ENCODE measurements at regions not wholly inside any gene's neighbourhood (a gene's known extent, or its start where the extent isn't known, plus 50 kb on each side); places are given as distances from the start of the nearest gene placed in this dataset.

DNA sequence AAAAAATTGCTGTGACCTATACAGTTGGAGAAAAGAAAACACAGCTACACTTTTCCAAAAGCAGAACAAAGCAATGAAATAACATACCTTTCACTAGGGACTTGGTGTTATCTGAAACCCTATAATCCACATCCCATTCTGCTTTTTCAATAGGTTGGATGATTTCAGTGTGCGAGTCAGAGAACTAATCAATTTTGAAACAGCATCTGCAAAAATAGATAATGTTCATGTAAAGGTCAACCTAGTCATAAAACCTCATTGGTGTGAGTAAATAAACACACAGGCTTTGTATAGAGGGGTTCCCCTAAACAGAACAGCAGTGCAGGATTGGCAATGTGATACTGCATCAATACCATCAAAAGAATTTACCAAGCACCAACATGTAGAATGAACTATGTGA is 173.0 kb upstream of the G2E3 start:
- no peaks in the 10 kb centered on the region for H3K4me1 Mint-ChIP-seq (ENCODE audit: unreplicated experiment)
- no peak overlapping the region for H3K27ac Mint-ChIP-seq (ENCODE audit: unreplicated experiment)
- no peaks in the 10 kb centered on the region for H3K9me3 Mint-ChIP-seq (ENCODE audit: unreplicated experiment)
- H3K27me3 Mint-ChIP-seq (ENCODE audit: unreplicated experiment), result no peaks in the 10 kb centered on the region
- TF ChIP-seq, protein P1, sequence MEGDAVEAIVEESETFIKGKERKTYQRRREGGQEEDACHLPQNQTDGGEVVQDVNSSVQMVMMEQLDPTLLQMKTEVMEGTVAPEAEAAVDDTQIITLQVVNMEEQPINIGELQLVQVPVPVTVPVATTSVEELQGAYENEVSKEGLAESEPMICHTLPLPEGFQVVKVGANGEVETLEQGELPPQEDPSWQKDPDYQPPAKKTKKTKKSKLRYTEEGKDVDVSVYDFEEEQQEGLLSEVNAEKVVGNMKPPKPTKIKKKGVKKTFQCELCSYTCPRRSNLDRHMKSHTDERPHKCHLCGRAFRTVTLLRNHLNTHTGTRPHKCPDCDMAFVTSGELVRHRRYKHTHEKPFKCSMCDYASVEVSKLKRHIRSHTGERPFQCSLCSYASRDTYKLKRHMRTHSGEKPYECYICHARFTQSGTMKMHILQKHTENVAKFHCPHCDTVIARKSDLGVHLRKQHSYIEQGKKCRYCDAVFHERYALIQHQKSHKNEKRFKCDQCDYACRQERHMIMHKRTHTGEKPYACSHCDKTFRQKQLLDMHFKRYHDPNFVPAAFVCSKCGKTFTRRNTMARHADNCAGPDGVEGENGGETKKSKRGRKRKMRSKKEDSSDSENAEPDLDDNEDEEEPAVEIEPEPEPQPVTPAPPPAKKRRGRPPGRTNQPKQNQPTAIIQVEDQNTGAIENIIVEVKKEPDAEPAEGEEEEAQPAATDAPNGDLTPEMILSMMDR (IDR thresholded peaks at IDR 0.05; ENCODE audit: unreplicated experiment), result no peak
- DNase-seq (ENCODE audit: low spot score), result no peak
- no peak overlapping the region for H3K4me3 Mint-ChIP-seq (ENCODE audit: unreplicated experiment)
- no peaks in the 10 kb centered on the region for H3K36me3 Mint-ChIP-seq (ENCODE audit: low read depth, unreplicated experiment)

GRCh38 chr14:30387871-30388270 is 171.1 kb upstream of the G2E3 start:
- no peaks in the 10 kb centered on the region for H3K27me3 Mint-ChIP-seq (ENCODE audit: unreplicated experiment)
- no peak overlapping the region for H3K27ac Mint-ChIP-seq (ENCODE audit: unreplicated experiment)
- no peaks in the 10 kb centered on the region for H3K9me3 Mint-ChIP-seq (ENCODE audit: unreplicated experiment)
- H3K4me3 Mint-ChIP-seq (ENCODE audit: unreplicated experiment), result no peak overlapping the region
- DNase-seq (ENCODE audit: low spot score), result no peak
- no peaks in the 10 kb centered on the region for H3K36me3 Mint-ChIP-seq (ENCODE audit: low read depth, unreplicated experiment)
- H3K4me1 Mint-ChIP-seq (ENCODE audit: unreplicated experiment), result no peaks in the 10 kb centered on the region
- TF ChIP-seq, protein P1 (IDR thresholded peaks at IDR 0.05; ENCODE audit: unreplicated experiment), result no peak

DNA sequence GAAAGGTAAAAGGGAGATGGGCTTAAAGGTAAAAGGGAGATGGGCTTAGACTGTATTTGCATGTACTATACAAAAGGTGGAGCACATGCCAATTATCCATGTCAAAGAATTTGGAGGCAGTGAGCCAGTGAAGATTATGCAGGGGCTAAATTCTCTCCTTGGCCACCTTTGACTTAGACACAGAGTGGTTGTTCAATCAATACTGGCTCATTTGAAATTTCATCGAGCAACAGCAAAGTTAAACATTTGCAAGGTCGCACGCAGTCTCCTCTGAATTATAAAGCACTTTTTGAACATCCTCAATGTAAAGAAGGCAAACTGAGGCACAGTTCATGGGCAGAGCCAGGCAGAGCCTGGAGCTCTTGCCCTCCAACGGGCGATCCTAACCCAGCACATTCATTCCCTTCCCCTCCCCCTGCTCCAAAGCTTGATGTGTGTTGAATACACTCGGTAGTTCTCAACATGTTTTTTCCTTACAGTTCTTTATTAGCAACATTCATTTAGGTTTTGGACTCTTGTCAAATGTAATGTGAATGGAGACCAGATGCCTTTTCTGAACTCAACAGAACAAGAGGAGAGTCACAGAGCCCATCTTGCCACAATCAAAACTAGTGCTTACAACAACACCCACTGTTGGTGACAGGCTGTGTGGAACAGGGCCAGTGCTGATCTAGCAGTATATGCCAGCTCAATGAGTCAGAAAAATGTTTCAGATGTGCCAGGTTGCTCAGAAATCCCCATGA is 169.7 kb upstream of the G2E3 start:
- Mint-ChIP-seq H3K27me3 (ENCODE audit: unreplicated experiment) (no peaks in the 10 kb centered on the region), H3K4me3 (ENCODE audit: unreplicated experiment) (no peak overlapping the region), H3K36me3 (ENCODE audit: low read depth, unreplicated experiment) (no peaks in the 10 kb centered on the region), H3K27ac (ENCODE audit: unreplicated experiment) (no peak overlapping the region), H3K4me1 (ENCODE audit: unreplicated experiment) (no peaks in the 10 kb centered on the region), H3K9me3 (ENCODE audit: unreplicated experiment) (no peaks in the 10 kb centered on the region)
- TF ChIP-seq, protein P1 (IDR thresholded peaks at IDR 0.05; ENCODE audit: unreplicated experiment), result no peak
- DNase-seq (ENCODE audit: low spot score), result no peak

GRCh38 chr14:30389877-30390385 is 169.0 kb upstream of the G2E3 start:
- Mint-ChIP-seq H3K4me3 (ENCODE audit: unreplicated experiment) (no peak overlapping the region), H3K27me3 (ENCODE audit: unreplicated experiment) (no peaks in the 10 kb centered on the region), H3K9me3 (ENCODE audit: unreplicated experiment) (no peaks in the 10 kb centered on the region), H3K4me1 (ENCODE audit: unreplicated experiment) (no peaks in the 10 kb centered on the region), H3K36me3 (ENCODE audit: low read depth, unreplicated experiment) (no peaks in the 10 kb centered on the region), H3K27ac (ENCODE audit: unreplicated experiment) (no peak overlapping the region)
- TF ChIP-seq, protein P1 (IDR thresholded peaks at IDR 0.05; ENCODE audit: unreplicated experiment), result no peak
- no peak for DNase-seq (ENCODE audit: low spot score)

DNA sequence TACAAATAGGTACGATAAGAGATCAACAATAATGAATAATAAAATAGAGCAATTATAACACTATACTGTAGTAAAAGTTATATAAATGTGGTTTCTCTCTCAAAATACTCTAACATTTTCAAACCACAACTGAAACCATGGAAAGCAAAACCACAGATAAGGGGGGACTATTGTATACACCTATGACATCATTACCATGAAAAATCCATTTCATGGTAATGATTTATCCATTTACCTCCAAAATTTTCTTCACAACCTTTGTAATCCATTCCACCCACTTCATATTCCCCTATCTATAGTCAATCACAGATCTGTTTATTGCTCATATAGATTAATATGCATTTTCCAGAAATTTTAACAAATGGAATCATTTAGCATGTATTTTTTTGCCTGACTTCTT is 163.9 kb upstream of the G2E3 start:
- H3K9me3 Mint-ChIP-seq (ENCODE audit: unreplicated experiment), result no peaks in the 10 kb centered on the region
- H3K27ac Mint-ChIP-seq (ENCODE audit: unreplicated experiment), result no peak overlapping the region
- no peak for DNase-seq (ENCODE audit: low spot score)
- H3K27me3 Mint-ChIP-seq (ENCODE audit: unreplicated experiment), result no peaks in the 10 kb centered on the region
- no peaks in the 10 kb centered on the region for H3K4me1 Mint-ChIP-seq (ENCODE audit: unreplicated experiment)
- no peak overlapping the region for H3K4me3 Mint-ChIP-seq (ENCODE audit: unreplicated experiment)
- TF ChIP-seq, protein P1 (IDR thresholded peaks at IDR 0.05; ENCODE audit: unreplicated experiment), result no peak
- H3K36me3 Mint-ChIP-seq (ENCODE audit: low read depth, unreplicated experiment), result no peaks in the 10 kb centered on the region
